HG03139 (cell line): ENCODE measurements at regions not wholly inside any gene's neighbourhood (a gene's known extent, or its start where the extent isn't known, plus 50 kb on each side); places are given as distances from the start of the nearest gene placed in this dataset.
"Not testable (repeated sequence)": the region's sequence is repeated elsewhere in the genome, so short reads cannot be mapped to it uniquely, and the experiment has no call there.

Source experiments
- ATAC-seq: cut with Tn5 transposase; IDR thresholded peaks from one replicate; pipeline ENCODE4 v1.9.1; 2021; ENCODE audit not compliant: unreplicated experiment

DNA sequence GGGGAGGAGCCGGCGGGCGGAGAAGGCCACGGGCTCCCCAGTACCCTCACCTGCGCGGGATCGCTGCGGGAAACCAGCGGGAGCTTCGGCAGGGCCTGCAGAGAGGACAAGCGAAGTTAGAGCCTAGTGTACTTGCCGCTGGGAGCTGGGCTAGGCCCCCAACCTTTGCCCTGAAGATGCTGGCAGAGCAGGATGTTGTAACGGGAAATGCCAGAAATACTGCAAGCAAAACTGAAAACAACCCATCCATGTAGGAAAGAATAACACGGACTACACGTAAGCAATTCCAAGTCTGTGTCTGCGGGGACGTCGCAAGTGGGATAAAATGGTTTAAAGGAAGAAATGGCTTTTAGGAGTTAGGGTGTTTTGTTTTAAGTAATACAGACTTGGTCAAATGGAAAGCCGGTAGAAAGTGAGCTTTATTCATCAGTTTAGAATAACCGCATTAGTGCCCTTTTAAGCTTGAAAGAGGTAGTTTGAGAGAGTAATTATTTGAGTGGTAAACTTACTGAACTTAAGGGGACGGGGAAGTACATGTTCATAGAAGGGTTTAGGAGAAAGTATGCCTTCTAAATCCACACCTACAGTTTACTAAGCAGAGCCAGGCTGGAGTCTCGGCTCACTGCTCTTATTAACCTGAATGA, 121.3 kb upstream of the NIPA1 start:
- ATAC-seq, result not testable (repeated sequence)

DNA sequence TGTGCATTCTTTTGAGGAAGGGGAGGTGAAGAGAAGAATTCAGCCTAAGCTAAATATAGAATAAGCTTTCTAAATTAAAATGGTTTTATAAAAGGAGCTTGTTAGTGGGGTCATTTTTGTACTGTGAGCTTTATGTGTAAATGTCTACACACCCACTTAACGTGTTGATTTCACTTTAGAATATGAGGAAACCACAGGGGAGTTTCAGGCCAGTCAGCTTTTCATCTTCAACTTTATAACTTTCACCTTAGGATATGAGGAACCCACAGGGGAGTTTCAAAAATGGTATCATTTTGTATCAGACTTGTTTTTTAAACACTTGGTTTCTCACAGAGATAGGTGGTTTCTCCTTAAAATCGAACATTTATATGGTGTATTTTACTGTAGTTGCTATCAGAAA, 120.7 kb upstream of the NIPA1 start:
- not testable (repeated sequence) for ATAC-seq

DNA sequence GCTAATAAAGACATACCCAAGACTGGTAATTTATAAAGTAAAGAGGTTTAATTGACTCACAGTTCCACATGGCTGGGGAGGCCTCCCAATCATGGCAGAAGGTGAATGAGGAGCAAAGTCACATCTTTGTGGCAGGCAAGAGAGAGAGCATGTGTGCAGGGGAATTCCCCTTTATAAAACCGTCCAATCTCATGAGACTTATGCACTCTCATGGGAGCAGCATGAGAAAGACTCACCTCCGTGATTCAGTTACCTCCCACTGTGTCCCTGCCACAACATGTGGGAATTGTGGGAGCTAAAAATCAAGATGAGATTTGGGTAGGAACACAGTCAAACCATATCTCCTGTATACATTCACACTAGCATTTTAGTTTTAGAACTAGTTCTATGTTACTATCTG, 101.7 kb upstream of the NIPA1 start:
- not testable (repeated sequence) for ATAC-seq

DNA sequence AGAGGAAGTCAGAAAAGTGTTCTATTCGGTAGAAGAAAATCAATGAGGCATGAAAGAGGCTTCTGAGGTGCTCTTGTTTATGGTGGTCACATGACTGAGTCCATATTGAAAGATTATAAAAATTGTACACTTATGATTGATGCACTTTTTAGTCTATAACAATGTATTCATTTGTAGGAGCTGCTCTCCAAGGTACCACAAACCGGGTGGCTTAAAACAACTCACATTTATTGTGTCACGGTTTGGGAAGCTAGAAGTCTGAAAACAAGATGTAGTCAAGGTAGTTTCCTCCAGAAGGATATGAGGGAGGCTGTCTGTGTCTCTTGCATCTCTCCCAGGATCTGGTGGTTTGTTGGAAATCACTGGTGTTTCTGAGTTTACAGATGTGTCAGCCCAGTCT, 86.6 kb upstream of the NIPA1 start:
- ATAC-seq, result not testable (repeated sequence)

DNA sequence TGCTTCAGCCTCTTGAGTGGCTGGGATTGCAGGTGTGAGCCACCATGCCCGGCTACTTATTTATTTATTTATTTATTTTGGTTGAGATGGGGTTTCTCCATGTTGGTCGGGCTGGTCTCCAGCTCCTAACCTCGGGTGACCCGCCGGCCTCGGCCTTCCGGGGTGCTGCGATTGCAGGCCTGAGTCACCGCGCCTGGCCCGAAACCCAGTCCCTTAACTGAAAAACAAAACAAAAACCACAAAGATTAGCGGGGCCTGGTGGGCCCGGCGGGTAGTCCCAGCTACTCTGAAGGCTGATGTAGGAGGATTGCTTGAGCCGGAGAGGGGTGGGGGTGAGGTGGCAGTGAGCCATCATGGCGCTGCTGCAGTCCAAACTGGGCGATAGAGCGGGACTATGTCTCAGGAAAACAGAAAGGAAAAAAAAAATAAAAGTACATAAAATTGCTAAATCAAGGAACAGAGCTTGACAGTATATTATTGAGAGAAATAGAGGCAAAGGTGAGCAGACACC, 75.6 kb upstream of the NIPA1 start:
- ATAC-seq, result not testable (repeated sequence)

DNA sequence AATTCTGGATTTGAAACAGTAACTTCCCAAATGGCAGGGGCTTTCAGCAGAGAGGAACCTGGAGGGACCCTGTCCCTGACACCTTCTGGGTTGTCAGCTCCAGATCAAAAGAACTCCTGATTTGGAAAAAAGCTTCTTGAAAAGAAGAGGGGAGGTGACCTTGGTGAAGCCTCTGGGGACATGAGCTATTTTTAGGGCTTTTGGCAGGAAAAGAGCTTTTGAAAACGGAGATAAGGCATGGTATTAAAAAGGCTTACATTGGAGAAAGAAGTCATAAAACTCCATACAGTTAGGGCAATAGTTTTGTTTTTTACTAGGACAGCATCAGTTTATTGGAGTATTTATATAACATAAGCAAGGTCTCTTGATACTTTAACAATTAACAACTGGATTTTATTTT, 72.5 kb upstream of the NIPA1 start:
- not testable (repeated sequence) for ATAC-seq

DNA sequence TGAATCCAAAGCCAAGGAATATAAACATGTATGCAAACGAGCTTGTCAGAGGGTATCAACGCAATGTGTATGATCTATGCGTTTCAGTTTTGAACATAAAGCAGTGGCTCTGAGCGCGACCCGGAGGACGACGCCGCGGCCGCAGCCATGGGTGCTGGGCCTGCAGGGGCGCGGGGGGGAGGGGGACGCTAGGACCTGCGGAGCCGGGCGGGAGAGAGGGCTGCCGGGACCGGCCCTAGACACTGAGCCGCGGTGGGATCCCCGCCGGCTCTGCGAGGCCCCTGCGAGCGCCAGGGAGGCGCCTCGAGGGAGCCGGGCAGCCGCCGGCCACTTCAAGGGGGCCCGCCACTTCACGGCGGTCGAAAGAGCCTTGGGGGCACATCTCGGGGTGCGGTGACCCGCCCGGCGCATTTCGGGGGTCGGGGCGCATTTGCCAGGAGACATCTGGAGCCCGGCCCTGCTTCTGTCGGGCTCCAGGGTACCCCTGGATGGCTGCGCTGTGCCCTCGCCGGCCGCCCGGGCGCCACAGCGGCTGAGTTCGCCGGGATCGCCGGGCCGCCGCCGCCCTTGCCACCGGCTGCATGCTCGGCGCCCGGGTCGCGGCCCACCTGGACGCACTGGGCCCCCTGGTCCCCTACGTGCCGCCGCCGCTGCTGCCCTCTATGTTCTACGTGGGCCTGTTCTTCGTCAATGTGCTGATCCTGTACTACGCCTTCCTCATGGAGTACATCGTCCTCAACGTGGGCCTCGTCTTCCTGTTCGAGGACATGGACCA, 71.9 kb upstream of the NIPA1 start:
- ATAC-seq, result not testable (repeated sequence)

GRCh38 chr15:22715133-22715845, 71.2 kb upstream of the NIPA1 start:
- ATAC-seq, result not testable (repeated sequence)

DNA sequence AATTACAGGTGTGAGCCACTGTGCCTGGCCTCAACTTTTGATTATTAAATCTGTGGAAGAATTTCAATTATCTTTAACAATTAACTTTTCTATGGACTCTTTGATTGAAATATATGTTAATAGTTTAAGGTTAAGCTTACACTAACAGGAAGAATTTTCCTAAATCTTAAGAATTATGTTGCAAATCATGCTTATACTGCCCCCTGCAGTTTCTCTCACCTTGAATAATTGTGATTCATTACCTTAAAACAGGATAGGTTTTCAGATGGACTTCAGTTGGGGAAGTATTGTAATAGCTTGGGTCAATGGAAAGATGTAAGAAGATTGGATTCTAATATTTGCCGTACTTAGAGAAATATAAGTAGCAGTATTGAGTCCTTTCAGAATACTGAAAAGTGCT, 66.5 kb upstream of the NIPA1 start:
- ATAC-seq, result not testable (repeated sequence)

- not testable (repeated sequence) for ATAC-seq
Observed at GRCh38 chr15:22726104-22726503, 60.3 kb upstream of the NIPA1 start.

DNA sequence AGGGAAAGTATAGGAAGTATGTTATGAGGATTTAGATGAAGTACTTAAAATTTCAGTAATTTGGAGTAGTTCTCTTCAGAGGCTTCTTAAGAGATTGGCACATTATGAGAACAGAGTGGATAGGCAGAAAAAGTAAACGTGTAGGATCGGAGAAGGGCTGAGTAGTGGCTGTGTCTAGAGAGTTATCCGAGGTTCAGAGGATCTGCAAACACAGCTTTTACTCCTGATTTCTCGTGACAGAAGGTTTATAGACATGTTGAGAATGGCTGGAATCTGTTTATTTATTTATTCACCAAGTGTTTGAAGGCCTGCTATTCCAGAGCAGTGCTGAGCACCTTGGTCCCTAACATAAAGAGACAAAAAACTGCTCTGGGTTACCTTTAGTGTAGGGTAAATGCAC, 51.4 kb upstream of the NIPA1 start:
- not testable (repeated sequence) for ATAC-seq

GRCh38 chr15:22735781-22736180, 50.7 kb upstream of the NIPA1 start:
- ATAC-seq, result no peak

DNA sequence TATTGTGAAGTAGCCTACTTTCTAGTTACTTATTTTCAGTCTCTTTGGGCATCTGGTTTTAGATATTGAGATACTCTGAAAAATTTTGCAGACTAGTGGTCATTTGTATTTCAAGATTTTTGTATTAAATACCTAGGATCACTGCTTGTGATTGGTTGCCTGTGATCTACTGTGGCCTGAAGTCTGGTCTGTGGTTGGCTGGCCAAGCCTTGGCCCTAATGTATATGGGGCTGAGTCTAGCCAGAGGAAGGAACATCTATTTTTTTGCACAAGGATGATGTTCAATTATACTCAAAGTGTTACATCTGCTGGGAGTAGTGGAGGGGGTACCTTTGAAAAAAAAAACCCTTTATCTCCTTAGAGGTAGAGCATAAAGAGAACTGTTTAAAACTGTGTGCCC, 50.2 kb upstream of the NIPA1 start:
- not testable (repeated sequence) for ATAC-seq
